ENCODE measurements at regions not wholly inside any gene's neighbourhood (a gene's known extent, or its start where the extent isn't known, plus 50 kb on each side); places are given as distances from the start of the nearest gene placed in this dataset.

DNA sequence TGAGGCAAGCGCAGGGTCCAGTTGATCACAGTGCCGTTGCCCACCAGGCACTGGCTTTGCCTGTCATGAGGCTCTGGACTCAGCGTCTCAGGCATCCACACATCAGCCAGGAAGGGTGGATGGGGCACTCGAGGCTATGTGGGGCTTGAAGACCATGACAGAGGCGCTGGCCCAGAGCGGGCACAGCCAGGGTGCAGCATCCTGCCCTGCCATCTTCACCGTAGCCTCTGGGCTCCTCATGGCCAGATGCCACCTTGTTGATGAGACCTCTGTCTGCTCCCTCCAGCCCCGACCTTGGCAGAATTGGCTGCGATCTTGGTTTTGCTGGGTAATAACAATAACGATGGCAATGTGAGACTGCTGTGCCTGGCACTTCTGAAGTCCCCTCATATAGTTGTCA lies 404.2 kb upstream of the IRX2 start:
- POLR2A ChIA-PET, result no interaction called here
- no peak overlapping the region for H3K9ac ChIP-seq (ENCODE audit: low read length)
- no TSS peak for BruUV-seq (replicated peaks)
- DNase-seq (ENCODE audit: low read depth, low spot score) (no peak), ATAC-seq (no peak)
- no peaks in the 10 kb centered on the region for H3K36me3 ChIP-seq (ENCODE audit: control insufficient read depth in 1 of 2, insufficient read depth in 2 of 2, low read length in 2 of 2)
- H2AFZ ChIP-seq (ENCODE audit: low read depth, low read length, poor library complexity, severe bottlenecking), result no peak overlapping the region
- no peaks in the 10 kb centered on the region for H3K27me3 ChIP-seq (ENCODE audit: insufficient read depth, low read length)
- no peak overlapping the region for H3K27ac ChIP-seq (ENCODE audit: low read depth, low read length)
- TF ChIP-seq RAD21 (IDR thresholded peaks at IDR 0.05; ENCODE audit: low read depth), result no peak
- TF ChIP-seq SRF (IDR thresholded peaks at IDR 0.05; ENCODE audit: low read depth), result no peak
- no peak for TF ChIP-seq POLR2AphosphoS5 (IDR thresholded peaks at IDR 0.05; ENCODE audit: low read depth, low read length)
- no peak for TF ChIP-seq TCF7L2 (IDR thresholded peaks at IDR 0.05; ENCODE audit: borderline replicate concordance, extremely low read depth, insufficient read depth, insufficient read length)
- TF ChIP-seq, protein P1, sequence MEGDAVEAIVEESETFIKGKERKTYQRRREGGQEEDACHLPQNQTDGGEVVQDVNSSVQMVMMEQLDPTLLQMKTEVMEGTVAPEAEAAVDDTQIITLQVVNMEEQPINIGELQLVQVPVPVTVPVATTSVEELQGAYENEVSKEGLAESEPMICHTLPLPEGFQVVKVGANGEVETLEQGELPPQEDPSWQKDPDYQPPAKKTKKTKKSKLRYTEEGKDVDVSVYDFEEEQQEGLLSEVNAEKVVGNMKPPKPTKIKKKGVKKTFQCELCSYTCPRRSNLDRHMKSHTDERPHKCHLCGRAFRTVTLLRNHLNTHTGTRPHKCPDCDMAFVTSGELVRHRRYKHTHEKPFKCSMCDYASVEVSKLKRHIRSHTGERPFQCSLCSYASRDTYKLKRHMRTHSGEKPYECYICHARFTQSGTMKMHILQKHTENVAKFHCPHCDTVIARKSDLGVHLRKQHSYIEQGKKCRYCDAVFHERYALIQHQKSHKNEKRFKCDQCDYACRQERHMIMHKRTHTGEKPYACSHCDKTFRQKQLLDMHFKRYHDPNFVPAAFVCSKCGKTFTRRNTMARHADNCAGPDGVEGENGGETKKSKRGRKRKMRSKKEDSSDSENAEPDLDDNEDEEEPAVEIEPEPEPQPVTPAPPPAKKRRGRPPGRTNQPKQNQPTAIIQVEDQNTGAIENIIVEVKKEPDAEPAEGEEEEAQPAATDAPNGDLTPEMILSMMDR (IDR thresholded peaks at IDR 0.05 in 2 of 3, conservative IDR thresholded peaks at IDR 0.05 in 1 of 3; ENCODE audit: borderline replicate concordance in 1 of 3, insufficient read depth in 1 of 3, low read depth in 2 of 3, low read length in 2 of 3), result no peak
- TF ChIP-seq, protein P2, sequence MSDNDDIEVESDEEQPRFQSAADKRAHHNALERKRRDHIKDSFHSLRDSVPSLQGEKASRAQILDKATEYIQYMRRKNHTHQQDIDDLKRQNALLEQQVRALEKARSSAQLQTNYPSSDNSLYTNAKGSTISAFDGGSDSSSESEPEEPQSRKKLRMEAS (IDR thresholded peaks at IDR 0.05), result no peak
- TF ChIP-seq SP1 (IDR thresholded peaks at IDR 0.05; ENCODE audit: low read depth), result no peak
- no peak for TF ChIP-seq FOSL1 (IDR thresholded peaks at IDR 0.05; ENCODE audit: low read depth)
- TF ChIP-seq EZH2phosphoT487 (IDR thresholded peaks at IDR 0.05; ENCODE audit: borderline replicate concordance), result no peak
- TF ChIP-seq SIN3A (IDR thresholded peaks at IDR 0.05; ENCODE audit: low read depth), result no peak
- no peak for TF ChIP-seq ZFX (IDR thresholded peaks at IDR 0.05)
- no peak for TF ChIP-seq JUND (IDR thresholded peaks at IDR 0.05)
- TF ChIP-seq CBX3 (IDR thresholded peaks at IDR 0.05; ENCODE audit: low read depth), result no peak
- no peak for TF ChIP-seq ELF1 (IDR thresholded peaks at IDR 0.05; ENCODE audit: borderline replicate concordance, low read depth)
- TF ChIP-seq, protein P3, sequence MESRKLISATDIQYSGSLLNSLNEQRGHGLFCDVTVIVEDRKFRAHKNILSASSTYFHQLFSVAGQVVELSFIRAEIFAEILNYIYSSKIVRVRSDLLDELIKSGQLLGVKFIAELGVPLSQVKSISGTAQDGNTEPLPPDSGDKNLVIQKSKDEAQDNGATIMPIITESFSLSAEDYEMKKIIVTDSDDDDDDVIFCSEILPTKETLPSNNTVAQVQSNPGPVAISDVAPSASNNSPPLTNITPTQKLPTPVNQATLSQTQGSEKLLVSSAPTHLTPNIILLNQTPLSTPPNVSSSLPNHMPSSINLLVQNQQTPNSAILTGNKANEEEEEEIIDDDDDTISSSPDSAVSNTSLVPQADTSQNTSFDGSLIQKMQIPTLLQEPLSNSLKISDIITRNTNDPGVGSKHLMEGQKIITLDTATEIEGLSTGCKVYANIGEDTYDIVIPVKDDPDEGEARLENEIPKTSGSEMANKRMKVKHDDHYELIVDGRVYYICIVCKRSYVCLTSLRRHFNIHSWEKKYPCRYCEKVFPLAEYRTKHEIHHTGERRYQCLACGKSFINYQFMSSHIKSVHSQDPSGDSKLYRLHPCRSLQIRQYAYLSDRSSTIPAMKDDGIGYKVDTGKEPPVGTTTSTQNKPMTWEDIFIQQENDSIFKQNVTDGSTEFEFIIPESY (IDR thresholded peaks at IDR 0.05; ENCODE audit: extremely low read depth, insufficient replicate concordance, low read length), result no peak
- TF ChIP-seq POLR2A (IDR thresholded peaks at IDR 0.05; ENCODE audit: borderline replicate concordance, extremely low read depth, insufficient read depth, insufficient read length), result no peak
- no peak for TF ChIP-seq EGR1 (IDR thresholded peaks at IDR 0.05; ENCODE audit: low read depth)
- no peak for TF ChIP-seq ZNF274 (IDR thresholded peaks at IDR 0.05; ENCODE audit: low read depth, low read length)
- TF ChIP-seq, protein P4, sequence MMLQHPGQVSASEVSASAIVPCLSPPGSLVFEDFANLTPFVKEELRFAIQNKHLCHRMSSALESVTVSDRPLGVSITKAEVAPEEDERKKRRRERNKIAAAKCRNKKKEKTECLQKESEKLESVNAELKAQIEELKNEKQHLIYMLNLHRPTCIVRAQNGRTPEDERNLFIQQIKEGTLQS (IDR thresholded peaks at IDR 0.05), result no peak
- H4K20me1 ChIP-seq (ENCODE audit: insufficient read depth), result no peaks in the 10 kb centered on the region
- no peaks in the 10 kb centered on the region for H3K9me2 ChIP-seq (ENCODE audit: insufficient read depth)
- intact Hi-C loops (cut with micrococcal nuclease), result no loop called here
- no peak overlapping the region for H3K4me2 ChIP-seq (ENCODE audit: low read length)
- peaks cover 3 to 24% of the 10 kb centered on the region in 2 experiments; a peak in 2 of 4 replicates for H3K9me3 ChIP-seq (ENCODE audit: control insufficient read depth in 1 of 2, insufficient read depth in 1 of 2, low read depth in 1 of 2, low read length in 2 of 2)
- CTCF ChIA-PET, result no interaction called here
- no peaks in the 10 kb centered on the region for H3K79me2 ChIP-seq (ENCODE audit: insufficient read depth, low read length)
- H3K4me3 ChIP-seq (replicated peaks in 1 of 2; ENCODE audit: low read depth in 1 of 2, low read length in 2 of 2), result no peak overlapping the region
- H3K4me1 ChIP-seq (ENCODE audit: control insufficient read depth in 1 of 2, insufficient read depth in 2 of 2, low read length in 2 of 2), result no peaks in the 10 kb centered on the region
- RAD21 ChIA-PET (ENCODE audit: low non-redundant PET in 1 of 2, low total read pairs in 2 of 2, uncharacterized antibody in 2 of 2, unreplicated experiment in 2 of 2), result no interaction called here
